Mesendoderm (in vitro differentiated cells): ENCODE measurements at regions not wholly inside any gene's neighbourhood (a gene's known extent, or its start where the extent isn't known, plus 50 kb on each side); places are given as distances from the start of the nearest gene placed in this dataset.

Source experiments
- DNase-seq: peaks from one replicate; pipeline ENCODE4 v3.0.0; 2013
- H2AK5ac ChIP-seq: 2 replicates; pipeline ENCODE4 v1.6.1; 2013; ENCODE audit warnings: low read length, inconsistent platforms
- H2BK120ac ChIP-seq: 2 replicates; pipeline ENCODE4 v1.6.1; 2013; ENCODE audit warnings: low read depth, mild to moderate bottlenecking, low read length, moderate library complexity, mixed read lengths
- H2BK15ac ChIP-seq: replicated peaks from 2 replicates; pipeline ENCODE4 v1.6.1; 2013; ENCODE audit warnings: low read depth, mild to moderate bottlenecking, moderate library complexity
- H2BK5ac ChIP-seq: 2 replicates; pipeline ENCODE4 v1.6.1; 2013; ENCODE audit warnings: low read length, inconsistent platforms
- H3K18ac ChIP-seq: 2 replicates; pipeline ENCODE4 v1.6.1; 2013; ENCODE audit warnings: mild to moderate bottlenecking, low read length, mixed read lengths
- H3K23ac ChIP-seq: one replicate; pipeline ENCODE4 v1.6.1; 2013; ENCODE audit warnings: low read length
- H3K27ac ChIP-seq: 2 replicates; pipeline ENCODE4 v1.5.1; 2013; ENCODE audit warnings: low read depth, mild to moderate bottlenecking, inconsistent platforms, low read length, moderate library complexity
- H3K27me3 ChIP-seq: 2 replicates; pipeline ENCODE4 v1.6.1; 2013; ENCODE audit warnings: low read length, control low read depth, mild to moderate bottlenecking, inconsistent platforms; ENCODE audit not compliant: insufficient read depth, poor library complexity
- H3K36me3 ChIP-seq: 2 replicates; pipeline ENCODE4 v1.6.1; 2013; ENCODE audit warnings: low read length, inconsistent platforms; ENCODE audit not compliant: control insufficient read depth, insufficient read depth
- H3K4ac ChIP-seq: one replicate; pipeline ENCODE4 v1.6.1; 2013; ENCODE audit warnings: low read depth, mild to moderate bottlenecking, low read length, moderate library complexity
- H3K4me1 ChIP-seq: 2 replicates; pipeline ENCODE4 v1.6.1; 2013; ENCODE audit warnings: low read depth, low read length, inconsistent platforms; ENCODE audit not compliant: control insufficient read depth
- H3K4me2 ChIP-seq: 2 replicates; pipeline ENCODE4 v1.6.1; 2013; ENCODE audit warnings: low read length
- H3K4me3 ChIP-seq: 2 replicates; pipeline ENCODE4 v1.5.1; 2013; ENCODE audit warnings: mild to moderate bottlenecking, low read length
- H3K56ac ChIP-seq: one replicate; pipeline ENCODE4 v1.6.1; 2013; ENCODE audit warnings: low read length
- H3K79me1 ChIP-seq: 2 replicates; pipeline ENCODE4 v1.6.1; 2013; ENCODE audit warnings: low read length, inconsistent platforms
- H3K79me2 ChIP-seq: 2 replicates; pipeline ENCODE4 v1.6.1; 2013; ENCODE audit warnings: mild to moderate bottlenecking, low read length; ENCODE audit not compliant: control insufficient read depth, insufficient read depth
- H3K9ac ChIP-seq: 2 replicates; pipeline ENCODE4 v1.6.1; 2013; ENCODE audit warnings: low read length, inconsistent platforms
- H4K5ac ChIP-seq: one replicate; pipeline ENCODE4 v1.6.1; 2013; ENCODE audit warnings: low read length
- H4K8ac ChIP-seq: one replicate; pipeline ENCODE4 v1.6.1; 2013; ENCODE audit warnings: low read depth, mild to moderate bottlenecking, control low read depth, low read length, moderate library complexity
- WGBS: extraction: QIAGEN DNeasy Blood & Tissue Kit; methylation state at CpG from one replicate; pipeline ENCODE4 v1.1.7; 2013; ENCODE audit warnings: low lambda C conversion rate, missing lambda C conversion rate; ENCODE audit not compliant: insufficient coverage; ENCODE audit errors: extremely low coverage; 5-methylcytosine and 5-hydroxymethylcytosine counted together

DNA sequence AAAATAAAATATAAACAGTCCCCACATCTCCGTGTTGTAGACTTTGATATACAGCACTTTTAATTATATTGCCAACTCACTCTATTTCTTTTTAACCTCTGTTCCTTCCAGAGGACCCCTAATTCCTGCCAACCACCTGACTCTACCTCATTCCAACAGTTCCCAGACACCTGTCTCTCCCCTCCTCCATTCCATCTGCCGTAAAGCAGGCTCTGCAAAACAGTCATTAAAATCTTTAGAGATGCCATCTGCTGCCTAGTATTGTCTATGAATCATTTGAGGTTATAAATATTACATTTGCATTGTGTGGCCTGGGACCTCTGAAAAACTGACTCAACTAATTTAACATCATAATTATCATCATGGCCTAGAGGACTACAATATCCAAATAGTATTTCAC lies 148.8 kb upstream of the DCN start:
- Histone ChIP-seq H3K4me1 (no peaks in the 10 kb centered on the region), H3K36me3 (no peaks in the 10 kb centered on the region), H3K4me2 (no peak overlapping the region), H2AK5ac (no peak overlapping the region), H2BK5ac (no peak overlapping the region), H3K56ac (no peak overlapping the region), H3K4ac (no peak overlapping the region), H4K8ac (no peak overlapping the region), H3K9ac (no peak overlapping the region), H3K4me3 (no peak overlapping the region), H3K79me1 (no peaks in the 10 kb centered on the region), H2BK120ac (no peak overlapping the region), H3K27me3 (no peaks in the 10 kb centered on the region), H2BK15ac (no peak overlapping the region), H3K27ac (no peak overlapping the region), H3K18ac (no peak overlapping the region), H3K79me2 (no peaks in the 10 kb centered on the region), H3K23ac (no peak overlapping the region), H4K5ac (no peak overlapping the region)
- no CpG with 5 or more reads among the region's 2 CpGs for WGBS
- DNase-seq = no peak

DNA sequence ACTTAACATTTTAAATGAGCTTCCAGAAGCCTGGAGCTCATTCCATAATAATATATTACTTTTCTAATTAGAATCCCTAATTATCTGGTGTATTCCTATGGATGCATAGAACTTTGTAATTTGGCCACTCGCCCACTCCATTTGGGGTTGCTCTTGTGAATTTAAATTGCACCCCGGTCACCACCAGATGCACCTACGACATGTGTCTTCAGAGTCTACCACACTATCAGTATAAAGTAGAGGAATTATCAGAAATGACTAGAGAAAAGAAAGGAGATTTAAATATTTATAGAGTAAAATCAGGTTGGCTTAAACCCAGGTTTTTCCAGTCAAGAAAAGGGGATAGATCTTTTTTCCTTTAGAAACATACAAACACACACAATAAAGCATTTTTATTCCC lies 145.8 kb upstream of the DCN start:
- Histone ChIP-seq H2BK5ac (no peak overlapping the region), H3K79me1 (no peaks in the 10 kb centered on the region), H3K4me3 (no peak overlapping the region), H3K4ac (no peak overlapping the region), H3K4me2 (no peak overlapping the region), H3K27me3 (no peaks in the 10 kb centered on the region), H3K56ac (no peak overlapping the region), H3K23ac (no peak overlapping the region), H3K36me3 (no peaks in the 10 kb centered on the region), H3K27ac (no peak overlapping the region), H2AK5ac (no peak overlapping the region), H3K4me1 (no peaks in the 10 kb centered on the region), H3K9ac (no peak overlapping the region), H4K5ac (no peak overlapping the region), H3K18ac (no peak overlapping the region), H4K8ac (no peak overlapping the region), H2BK120ac (no peak overlapping the region), H2BK15ac (no peak overlapping the region), H3K79me2 (no peaks in the 10 kb centered on the region)
- WGBS = no CpG with 5 or more reads among the region's 3 CpGs
- no peak for DNase-seq

DNA sequence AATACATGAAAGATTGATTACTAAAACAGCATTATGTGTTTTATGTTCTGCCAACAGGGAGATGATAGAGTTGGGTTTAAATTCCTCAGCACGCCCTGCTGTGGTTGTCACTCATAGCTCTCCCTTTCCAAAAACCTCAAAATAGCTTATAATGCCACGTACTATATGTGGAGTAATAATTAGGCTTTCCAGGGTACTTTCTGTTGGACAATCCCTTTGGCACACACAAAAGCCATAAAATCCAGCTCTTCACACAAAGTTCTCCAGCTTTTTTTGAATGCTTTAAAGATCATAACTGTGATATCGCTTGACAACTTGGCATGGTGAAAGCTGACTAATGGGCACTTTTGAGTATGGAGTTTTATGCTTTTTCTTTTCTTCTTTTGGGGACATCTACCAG lies 145.3 kb upstream of the DCN start:
- Histone ChIP-seq H3K79me2 (no peaks in the 10 kb centered on the region), H2BK120ac (no peak overlapping the region), H3K4me1 (no peaks in the 10 kb centered on the region), H3K56ac (no peak overlapping the region), H3K27me3 (no peaks in the 10 kb centered on the region), H4K5ac (no peak overlapping the region), H3K27ac (no peak overlapping the region), H3K23ac (no peak overlapping the region), H3K4me2 (no peak overlapping the region), H2AK5ac (no peak overlapping the region), H3K4ac (no peak overlapping the region), H3K4me3 (no peak overlapping the region), H3K79me1 (no peaks in the 10 kb centered on the region), H3K36me3 (no peaks in the 10 kb centered on the region), H3K18ac (no peak overlapping the region), H3K9ac (no peak overlapping the region), H2BK5ac (no peak overlapping the region), H2BK15ac (no peak overlapping the region), H4K8ac (no peak overlapping the region)
- WGBS = no CpG with 5 or more reads among the region's 3 CpGs
- DNase-seq = no peak

DNA sequence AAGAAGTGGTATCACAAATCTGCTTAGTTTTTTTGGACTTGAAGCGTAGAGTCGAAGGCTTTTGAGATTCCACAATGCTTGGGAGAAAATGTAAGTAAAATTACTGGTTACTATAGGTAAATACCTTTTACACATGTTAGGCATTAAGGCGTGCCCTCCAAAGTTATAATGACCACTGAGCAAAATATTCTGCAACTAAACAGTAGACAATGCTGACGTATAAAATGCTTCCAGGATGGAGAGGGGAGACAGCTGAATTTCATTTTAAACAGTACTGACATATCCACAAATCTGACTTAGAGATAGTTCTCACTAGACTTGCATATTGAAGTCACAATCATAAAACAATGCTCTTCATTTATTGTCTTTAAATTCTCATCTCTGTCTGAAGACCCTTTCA lies 144.5 kb upstream of the DCN start:
- Histone ChIP-seq H2BK5ac (no peak overlapping the region), H3K79me1 (no peaks in the 10 kb centered on the region), H2BK120ac (no peak overlapping the region), H2BK15ac (no peak overlapping the region), H2AK5ac (no peak overlapping the region), H3K4me2 (no peak overlapping the region), H3K36me3 (no peaks in the 10 kb centered on the region), H4K8ac (no peak overlapping the region), H3K23ac (no peak overlapping the region), H3K4me1 (no peaks in the 10 kb centered on the region), H3K79me2 (no peaks in the 10 kb centered on the region), H3K27ac (no peak overlapping the region), H3K4ac (no peak overlapping the region), H3K56ac (no peak overlapping the region), H3K9ac (no peak overlapping the region), H3K18ac (no peak overlapping the region), H3K27me3 (no peaks in the 10 kb centered on the region), H3K4me3 (no peak overlapping the region), H4K5ac (no peak overlapping the region)
- DNase-seq = no peak
- no CpG with 5 or more reads among the region's 4 CpGs for WGBS

DNA sequence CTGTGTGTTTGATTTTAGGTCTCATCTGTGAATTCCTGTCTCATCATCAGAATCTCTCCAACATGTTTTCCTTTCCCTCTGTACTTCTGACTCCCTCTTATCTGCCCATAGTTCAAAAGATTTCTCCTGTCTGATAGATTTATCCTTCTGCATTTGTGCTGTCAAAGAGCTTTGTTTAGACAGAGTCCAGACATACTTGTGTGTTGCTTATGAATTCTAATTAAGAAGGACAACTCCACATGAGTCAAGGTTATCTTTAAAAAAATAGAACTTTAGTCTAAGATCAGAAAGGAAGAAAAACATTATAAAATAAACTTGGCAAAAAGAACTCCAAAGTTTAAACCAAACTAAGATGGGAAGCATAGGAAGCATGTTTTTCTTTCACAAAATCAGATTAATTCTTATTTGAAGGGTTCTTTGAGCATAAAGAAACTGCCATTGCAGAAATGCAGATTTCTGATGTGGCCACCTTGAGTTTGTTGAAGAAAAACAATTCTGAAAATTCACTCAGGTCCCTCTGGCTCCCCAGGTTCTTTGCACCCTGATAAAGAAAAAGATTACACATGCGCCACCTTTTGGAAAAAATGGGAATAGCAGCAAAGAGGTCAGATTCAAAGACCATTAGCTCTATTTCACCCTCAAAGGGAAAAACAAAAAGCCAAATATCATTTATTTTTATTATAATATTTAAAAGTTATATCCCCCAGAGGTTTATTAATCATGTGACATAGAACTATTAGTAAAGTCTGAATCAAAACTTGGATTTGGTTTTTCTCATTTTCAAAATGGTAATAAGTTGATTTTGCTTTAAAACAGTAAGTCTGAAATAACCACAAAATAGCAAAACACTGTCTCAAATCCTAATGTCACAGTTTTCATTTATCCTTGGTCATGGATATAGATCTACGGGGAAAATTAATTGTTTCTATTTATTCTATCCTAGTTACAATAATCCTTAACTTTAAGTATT lies 143.7 kb upstream of the DCN start:
- no CpG with 5 or more reads among the region's 2 CpGs for WGBS
- Histone ChIP-seq H3K56ac (no peak overlapping the region), H2AK5ac (no peak overlapping the region), H3K9ac (no peak overlapping the region), H4K8ac (no peak overlapping the region), H3K36me3 (no peaks in the 10 kb centered on the region), H3K18ac (no peak overlapping the region), H3K79me2 (no peaks in the 10 kb centered on the region), H3K27me3 (no peaks in the 10 kb centered on the region), H3K79me1 (no peaks in the 10 kb centered on the region), H3K4ac (no peak overlapping the region), H2BK120ac (no peak overlapping the region), H2BK5ac (no peak overlapping the region), H3K4me3 (no peak overlapping the region), H3K27ac (no peak overlapping the region), H4K5ac (no peak overlapping the region), H3K4me1 (no peaks in the 10 kb centered on the region), H3K4me2 (no peak overlapping the region), H2BK15ac (no peak overlapping the region), H3K23ac (no peak overlapping the region)
- DNase-seq = peak; percentile 64

DNA sequence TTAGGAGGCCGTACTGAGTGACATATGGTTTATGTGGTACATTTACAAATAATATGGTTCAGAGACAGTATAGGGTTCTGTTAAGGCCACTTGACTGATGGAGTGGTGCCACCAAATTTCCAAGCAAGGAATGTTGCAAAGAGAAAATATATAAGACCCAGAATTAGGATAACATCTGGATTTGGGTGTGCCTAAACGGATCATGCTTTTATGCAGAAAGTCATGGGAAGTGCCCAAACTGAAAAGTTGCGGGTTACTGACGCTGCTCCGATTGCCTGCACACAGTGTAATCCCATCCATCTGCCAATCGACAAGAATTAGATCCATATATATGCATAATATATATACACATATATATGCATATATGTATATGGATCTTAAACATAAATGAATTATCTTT lies 138.4 kb upstream of the DCN start:
- H3K36me3 ChIP-seq = no peaks in the 10 kb centered on the region
- no CpG with 5 or more reads among the region's 6 CpGs for WGBS
- no peak overlapping the region for H3K23ac ChIP-seq
- H3K4me3 ChIP-seq = no peak overlapping the region
- H3K18ac ChIP-seq = no peak overlapping the region
- no peak overlapping the region for H3K4ac ChIP-seq
- no peak overlapping the region for H2BK15ac ChIP-seq
- H3K27ac ChIP-seq = no peak overlapping the region
- H2BK5ac ChIP-seq = no peak overlapping the region
- no peak overlapping the region for H4K5ac ChIP-seq
- H2BK120ac ChIP-seq = no peak overlapping the region
- H3K9ac ChIP-seq = no peak overlapping the region
- no peak overlapping the region for H2AK5ac ChIP-seq
- H4K8ac ChIP-seq = no peak overlapping the region
- H3K79me2 ChIP-seq = no peaks in the 10 kb centered on the region
- no peak overlapping the region for H3K56ac ChIP-seq
- no peaks in the 10 kb centered on the region for H3K79me1 ChIP-seq
- H3K27me3 ChIP-seq = no peaks in the 10 kb centered on the region
- DNase-seq = no peak
- H3K4me2 ChIP-seq = no peak overlapping the region
- H3K4me1 ChIP-seq = no peaks in the 10 kb centered on the region
